KOPT-K1 (cell line): ENCODE measurements at regions not wholly inside any gene's neighbourhood (a gene's known extent, or its start where the extent isn't known, plus 50 kb on each side); places are given as distances from the start of the nearest gene placed in this dataset.

ENCODE experiments used
- H3K27ac ChIP-seq: fragments of 200-600 bp; sonication (generic); 2 replicates; pipeline ENCODE4 v1.5.1; 2016; ENCODE audit warnings: antibody characterized with exemption, mild to moderate bottlenecking, low read depth, low read length; ENCODE audit not compliant: poor library complexity, severe bottlenecking
- H3K36me3 ChIP-seq: fragments of 200-600 bp; sonication (generic); 2 replicates; pipeline ENCODE4 v1.5.1; 2017; ENCODE audit warnings: antibody characterized with exemption, mild to moderate bottlenecking, low read length, moderate library complexity; ENCODE audit not compliant: insufficient read depth
- H3K9me3 ChIP-seq: fragments of 200-600 bp; sonication (generic); 2 replicates; pipeline ENCODE4 v1.5.1; 2017; ENCODE audit warnings: antibody characterized with exemption, low read length, mild to moderate bottlenecking; ENCODE audit not compliant: insufficient read depth, poor library complexity, severe bottlenecking

DNA sequence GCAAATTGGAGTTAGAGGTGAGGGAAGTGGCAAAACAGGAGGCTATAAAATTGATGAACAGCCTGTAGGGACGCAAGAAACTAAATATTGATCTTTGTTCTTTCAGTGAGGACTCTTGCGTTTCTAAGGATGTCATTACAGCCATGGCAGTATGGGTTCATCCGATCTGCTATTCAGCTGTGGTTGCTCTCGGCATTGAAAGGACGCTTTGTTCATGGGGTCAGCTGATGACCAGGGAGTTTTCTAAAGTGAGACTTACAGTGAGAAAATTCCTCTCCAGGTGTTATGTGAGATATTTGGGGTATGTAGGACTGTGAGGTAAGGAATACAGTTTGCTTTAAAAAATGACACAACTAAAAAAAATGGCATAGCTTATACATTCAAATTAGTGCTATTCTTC, 52.7 kb upstream of the PELI1 start:
- Histone ChIP-seq H3K36me3 (no peaks in the 10 kb centered on the region), H3K9me3 (no peaks in the 10 kb centered on the region), H3K27ac (no peak overlapping the region)

DNA sequence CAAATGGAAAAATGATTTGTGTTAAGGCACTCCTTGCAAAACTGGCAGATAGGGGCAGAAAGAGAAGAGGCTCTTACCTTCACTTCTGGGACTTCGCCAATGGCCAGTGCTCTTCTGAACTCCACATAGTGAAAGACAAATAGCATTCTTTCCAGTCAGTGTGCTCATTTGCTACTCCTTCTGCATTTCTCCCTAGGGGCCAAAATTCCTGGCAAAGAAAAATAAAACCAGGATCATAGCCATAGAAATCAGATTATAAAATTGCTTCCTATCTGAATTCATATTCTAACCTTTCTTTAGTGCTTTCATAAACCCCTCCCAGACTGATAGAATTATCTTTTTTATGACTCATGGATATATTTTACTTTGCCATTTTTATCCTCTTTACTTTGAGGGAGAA, 56.9 kb upstream of the PELI1 start:
- Histone ChIP-seq H3K27ac (no peak overlapping the region), H3K36me3 (no peaks in the 10 kb centered on the region), H3K9me3 (no peaks in the 10 kb centered on the region)

DNA sequence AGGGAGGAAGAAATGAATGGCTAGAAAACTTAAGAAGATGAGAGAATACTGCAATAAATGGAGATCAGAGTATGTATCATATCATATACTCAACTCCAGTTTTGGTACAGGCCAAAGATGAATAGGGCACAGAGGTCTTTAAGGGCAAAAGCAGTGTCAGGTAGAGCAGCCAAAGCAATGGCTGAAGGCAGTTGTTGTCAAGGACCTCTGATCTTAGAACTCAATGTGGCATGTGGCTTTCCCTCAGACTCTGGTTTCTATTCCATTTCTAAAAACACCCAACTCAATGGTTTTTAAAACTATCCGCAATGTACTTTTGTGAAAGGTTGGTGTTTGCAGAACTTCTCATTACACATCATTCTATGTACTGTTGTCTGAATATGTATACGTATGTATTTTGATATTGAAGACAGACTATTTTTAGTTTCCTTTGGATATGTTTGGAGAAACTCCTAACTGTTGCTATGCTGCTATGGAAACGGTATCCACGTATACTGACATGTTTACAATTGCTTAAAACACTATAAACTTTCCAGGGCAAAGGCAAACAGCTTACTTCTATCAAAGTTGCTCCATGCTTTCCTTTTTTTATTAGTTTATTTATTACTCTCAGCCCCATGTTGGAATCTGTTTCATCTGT, 58.1 kb upstream of the PELI1 start:
- no peak overlapping the region for H3K27ac ChIP-seq

DNA sequence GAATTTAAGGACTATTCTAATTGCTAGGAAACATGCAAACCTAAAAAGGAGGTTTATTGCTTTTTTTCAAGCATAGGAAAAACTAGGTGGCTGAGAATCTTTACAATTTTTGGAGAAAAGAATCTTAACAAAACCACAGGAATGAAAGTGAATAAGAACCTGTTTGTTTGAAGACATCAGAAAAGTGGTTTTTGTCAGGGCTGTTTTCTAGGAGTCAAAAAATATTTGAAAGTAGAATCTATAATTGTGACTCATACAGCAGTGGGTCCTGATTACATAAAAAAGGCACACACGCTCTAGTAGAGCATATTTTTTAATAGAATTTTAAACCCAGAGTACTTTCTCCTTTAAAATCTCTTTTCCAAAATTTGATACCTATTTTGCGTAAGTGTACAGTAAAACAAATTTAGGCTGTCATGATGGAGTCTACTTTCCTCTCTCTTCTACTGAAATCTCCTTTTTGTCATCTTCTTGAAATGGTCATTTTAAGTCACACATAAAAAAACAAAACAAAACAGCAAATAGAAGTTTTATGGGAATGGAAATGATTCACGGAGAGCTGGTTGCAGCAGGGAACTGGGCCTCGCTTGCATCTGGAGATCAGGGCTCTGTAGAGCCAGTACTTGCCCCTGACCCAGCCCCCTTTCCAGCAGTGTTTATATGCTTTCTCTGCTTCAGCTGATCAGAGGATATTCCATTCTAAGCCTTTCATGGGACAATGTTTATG, 59.1 kb upstream of the PELI1 start:
- Histone ChIP-seq H3K27ac (no peak overlapping the region), H3K9me3 (no peaks in the 10 kb centered on the region)

More for the DNA sequence above, 58.1 kb upstream of the PELI1 start:
- no peaks in the 10 kb centered on the region for H3K9me3 ChIP-seq
- no peaks in the 10 kb centered on the region for H3K36me3 ChIP-seq

DNA sequence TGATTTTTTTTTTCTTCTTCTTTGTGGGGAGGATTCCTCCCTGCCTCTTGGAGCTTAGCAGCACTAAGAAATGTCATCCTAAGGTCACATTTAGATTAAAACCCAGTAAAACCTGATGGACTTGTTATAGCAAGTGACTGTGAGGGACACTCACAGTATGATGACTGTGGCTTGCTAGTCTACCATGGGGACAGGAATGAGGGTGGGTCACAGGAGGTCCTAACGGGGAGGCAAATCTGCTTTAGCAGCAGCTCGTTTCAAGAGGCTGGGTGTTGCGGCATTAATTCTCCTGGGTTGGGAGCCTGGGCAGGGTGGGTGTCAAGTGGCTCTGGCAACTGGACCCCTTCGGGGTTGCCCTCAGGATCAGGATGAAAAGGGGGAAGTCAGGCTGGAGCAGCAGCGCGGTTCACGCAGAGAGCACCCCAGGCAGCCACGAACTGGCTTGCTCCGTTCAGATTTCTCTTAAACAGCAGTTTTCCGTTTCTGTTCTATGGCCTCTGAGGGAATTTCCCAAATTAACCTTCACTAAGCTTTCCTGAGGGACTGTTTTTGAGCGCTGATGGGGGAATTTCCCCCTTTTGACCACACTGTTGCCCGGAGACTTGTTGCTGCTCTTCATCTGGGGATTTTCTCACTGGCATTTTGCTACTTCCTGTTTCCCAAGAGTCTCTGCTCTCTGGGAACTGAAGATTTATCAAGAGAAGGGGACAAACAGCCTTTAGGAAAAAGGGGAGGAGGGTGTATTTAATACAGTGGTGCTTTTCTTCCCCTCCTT, 59.8 kb upstream of the PELI1 start:
- no peaks in the 10 kb centered on the region for H3K36me3 ChIP-seq
- H3K9me3 ChIP-seq: no peaks in the 10 kb centered on the region
- no peak overlapping the region for H3K27ac ChIP-seq

More for the DNA sequence above, 59.1 kb upstream of the PELI1 start:
- no peaks in the 10 kb centered on the region for H3K36me3 ChIP-seq

DNA sequence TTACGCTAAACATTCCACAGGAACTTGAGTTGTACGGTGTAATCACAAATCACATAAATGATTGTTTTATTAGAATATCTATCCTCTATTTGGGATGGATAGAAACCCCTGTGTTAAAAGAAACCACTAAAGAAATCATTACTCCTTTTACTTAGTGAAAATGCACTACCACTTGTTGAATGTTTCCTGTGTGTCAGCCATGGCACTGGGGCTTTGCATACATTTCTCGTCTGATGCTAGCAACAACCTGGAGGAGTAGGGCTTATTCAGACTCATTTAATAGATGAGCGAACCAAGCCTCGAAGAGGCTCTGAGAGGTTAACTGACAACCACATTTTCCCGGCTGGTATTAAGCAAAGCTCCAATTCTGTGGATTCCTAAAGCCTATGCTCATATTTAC, 60.5 kb upstream of the PELI1 start:
- no peaks in the 10 kb centered on the region for H3K36me3 ChIP-seq
- no peaks in the 10 kb centered on the region for H3K9me3 ChIP-seq
- H3K27ac ChIP-seq: no peak overlapping the region

DNA sequence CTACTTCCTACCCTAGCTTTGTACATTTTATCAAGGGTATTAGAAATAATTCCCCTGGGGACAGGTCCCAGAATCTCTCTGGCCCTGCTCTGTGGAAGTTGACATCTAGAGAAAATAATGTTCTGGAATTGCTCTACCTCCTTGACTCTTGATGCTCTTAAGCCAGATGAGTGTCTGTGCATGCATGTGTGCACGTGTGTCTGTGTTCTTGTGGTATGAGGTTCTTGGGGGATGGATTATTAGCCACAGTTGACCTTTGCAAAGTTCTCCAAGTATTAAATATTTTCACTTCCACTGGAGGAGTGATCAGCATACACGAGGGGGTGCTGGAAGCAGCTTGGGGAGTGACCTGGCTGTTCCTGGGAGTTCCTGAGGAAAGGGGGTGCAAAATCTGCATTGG, 61.2 kb upstream of the PELI1 start:
- Histone ChIP-seq H3K27ac (no peak overlapping the region), H3K9me3 (no peaks in the 10 kb centered on the region), H3K36me3 (no peaks in the 10 kb centered on the region)

DNA sequence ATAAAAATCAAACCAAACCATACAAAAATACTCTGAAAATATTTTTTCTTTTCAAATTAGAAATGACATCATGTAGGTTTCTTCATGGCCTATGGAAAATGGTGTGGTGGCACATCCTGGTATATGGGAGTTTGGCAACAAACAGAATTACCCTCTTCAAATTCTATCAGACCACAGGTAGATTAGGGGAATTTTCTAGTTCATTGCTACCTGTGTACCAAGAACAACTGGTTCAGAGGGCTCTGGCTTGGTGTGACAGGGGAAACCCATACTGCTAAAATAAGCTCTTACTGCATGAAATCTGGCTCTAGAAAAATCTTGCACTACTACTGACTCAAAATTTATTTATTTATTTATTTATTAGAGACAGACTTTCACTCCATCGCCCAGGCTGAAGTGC, 63.4 kb upstream of the PELI1 start:
- Histone ChIP-seq H3K36me3 (no peaks in the 10 kb centered on the region), H3K9me3 (no peaks in the 10 kb centered on the region), H3K27ac (no peak overlapping the region)

DNA sequence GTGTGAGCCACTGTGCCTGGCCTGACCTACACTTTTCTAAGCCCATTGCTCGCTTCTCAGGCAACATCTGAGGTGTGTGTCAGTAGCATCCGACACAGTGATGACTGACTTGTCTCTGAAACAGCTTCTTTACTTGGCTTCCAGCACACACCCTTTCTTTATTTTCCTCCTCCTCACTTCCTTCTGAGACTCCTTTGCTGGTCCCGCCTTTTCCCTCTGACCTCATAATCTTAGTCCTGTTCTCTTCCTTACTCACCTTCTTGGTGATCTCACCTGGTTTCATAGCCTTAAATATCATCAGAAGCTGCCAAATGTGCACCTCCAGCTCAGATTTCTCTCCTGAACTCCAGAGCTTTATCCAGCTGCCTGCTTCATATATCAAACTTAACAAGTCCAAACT, 66.6 kb upstream of the PELI1 start:
- Histone ChIP-seq H3K36me3 (no peaks in the 10 kb centered on the region), H3K9me3 (no peaks in the 10 kb centered on the region), H3K27ac (no peak overlapping the region)

DNA sequence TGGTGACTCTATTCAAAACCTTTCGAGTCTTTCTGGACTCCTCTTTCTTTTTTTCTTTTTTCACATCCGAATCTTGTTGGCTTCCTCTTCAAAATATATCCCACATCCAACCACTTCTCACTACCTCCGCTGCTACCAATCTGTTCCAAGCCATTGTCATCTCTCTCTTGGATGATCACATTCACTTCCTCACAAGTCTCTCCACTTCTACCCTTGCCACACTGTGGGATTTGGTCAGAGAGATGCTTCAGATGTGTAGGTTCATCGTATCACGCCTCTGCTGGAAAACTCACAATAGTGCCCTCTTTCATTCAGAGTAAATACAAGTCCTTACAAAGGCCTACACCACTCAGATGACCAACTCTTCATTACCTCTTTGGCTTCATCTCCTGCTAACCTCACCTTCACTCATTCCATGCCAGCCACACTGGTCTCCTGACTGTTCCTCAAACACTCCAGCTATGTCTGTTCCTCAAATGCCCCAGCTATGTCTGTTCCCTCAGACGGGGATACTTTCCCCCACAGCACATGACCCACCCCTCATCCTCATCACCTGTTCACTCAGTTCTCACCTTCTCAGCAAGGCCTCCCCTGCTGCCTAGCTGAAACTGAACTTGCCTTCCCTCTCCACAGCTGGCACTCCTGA, 67.2 kb upstream of the PELI1 start:
- no peaks in the 10 kb centered on the region for H3K36me3 ChIP-seq
- no peak overlapping the region for H3K27ac ChIP-seq

DNA sequence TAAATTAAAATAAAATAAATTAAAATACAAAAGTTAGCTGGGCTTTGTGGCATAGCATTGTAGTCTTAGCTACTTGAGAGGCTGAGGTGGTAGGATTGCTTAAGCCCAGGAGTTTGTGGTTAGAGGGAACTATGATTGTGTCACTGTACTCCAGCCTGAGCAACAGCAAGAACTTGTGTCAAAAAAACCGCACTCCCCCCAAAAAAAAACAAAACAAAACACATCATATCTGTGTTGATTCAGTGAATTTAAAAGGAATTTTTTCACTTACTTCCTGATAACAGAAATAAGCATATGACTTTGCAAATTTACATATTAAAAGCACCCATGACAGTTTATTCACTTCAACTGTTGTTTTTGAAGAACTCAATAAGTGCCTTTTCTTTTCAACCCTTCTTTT, 68.1 kb upstream of the PELI1 start:
- no peaks in the 10 kb centered on the region for H3K36me3 ChIP-seq
- H3K27ac ChIP-seq: no peak overlapping the region
- no peaks in the 10 kb centered on the region for H3K9me3 ChIP-seq

More for the DNA sequence above, 67.2 kb upstream of the PELI1 start:
- H3K9me3 ChIP-seq: no peaks in the 10 kb centered on the region

DNA sequence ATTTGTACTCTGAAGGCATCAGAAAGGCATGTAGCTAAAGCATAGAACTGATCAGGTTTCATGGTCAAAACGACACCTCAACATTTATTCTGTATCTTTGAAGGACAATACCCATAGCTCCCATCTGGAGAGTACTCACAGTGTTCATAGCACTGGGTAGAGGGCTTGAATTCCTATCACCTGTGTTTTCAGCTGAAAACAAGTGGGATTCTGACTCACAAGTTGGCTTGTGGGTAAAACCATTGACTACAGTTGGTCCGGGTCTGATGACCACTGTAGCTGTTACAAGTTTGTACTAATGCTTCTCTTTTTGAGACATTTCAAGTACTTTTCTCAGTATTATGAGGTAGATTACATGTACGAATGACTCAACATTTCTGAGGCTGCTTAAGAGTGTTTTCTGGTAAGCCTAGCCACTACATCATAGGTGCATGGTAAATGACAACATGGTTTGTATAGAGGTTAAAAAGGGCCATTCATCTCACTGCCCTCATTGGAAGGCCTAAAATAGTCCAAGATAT, 68.6 kb upstream of the PELI1 start:
- no peak overlapping the region for H3K27ac ChIP-seq
- no peaks in the 10 kb centered on the region for H3K36me3 ChIP-seq
- no peaks in the 10 kb centered on the region for H3K9me3 ChIP-seq

DNA sequence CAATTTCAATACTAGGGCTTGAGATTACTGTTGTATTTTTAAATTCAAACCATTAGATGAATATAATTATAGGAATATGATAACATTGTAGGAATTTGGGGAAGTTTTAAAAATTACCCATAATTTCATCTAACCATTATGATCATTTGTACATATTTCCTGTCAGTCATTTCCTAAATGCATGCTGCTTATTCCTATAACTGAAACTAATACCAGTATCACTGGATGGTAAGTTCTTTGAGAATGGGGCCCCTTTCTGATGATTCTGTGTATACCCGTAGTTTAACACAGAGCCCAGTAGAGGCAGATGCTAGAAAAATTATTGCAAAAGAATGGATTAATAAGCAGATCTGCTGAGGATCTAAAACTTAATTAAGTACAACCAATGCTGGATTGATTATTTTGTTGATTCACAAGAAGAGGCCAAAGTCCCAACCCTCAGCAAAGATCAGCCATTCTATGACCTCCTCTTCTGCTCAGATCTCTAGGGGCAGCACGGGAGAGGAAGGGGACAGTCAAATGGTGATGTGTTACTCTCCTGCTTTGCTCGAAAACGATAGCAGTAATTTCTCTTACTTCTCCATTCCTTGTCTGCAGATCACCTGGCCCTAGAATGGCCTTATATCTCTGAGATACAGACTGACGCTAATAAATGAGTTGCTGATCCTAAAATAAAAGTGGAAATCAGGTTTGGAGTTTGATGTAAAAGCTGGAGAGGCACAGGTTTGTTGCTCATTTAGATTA, 69.5 kb upstream of the PELI1 start:
- H3K36me3 ChIP-seq: no peaks in the 10 kb centered on the region
- H3K9me3 ChIP-seq: no peaks in the 10 kb centered on the region
- no peak overlapping the region for H3K27ac ChIP-seq

DNA sequence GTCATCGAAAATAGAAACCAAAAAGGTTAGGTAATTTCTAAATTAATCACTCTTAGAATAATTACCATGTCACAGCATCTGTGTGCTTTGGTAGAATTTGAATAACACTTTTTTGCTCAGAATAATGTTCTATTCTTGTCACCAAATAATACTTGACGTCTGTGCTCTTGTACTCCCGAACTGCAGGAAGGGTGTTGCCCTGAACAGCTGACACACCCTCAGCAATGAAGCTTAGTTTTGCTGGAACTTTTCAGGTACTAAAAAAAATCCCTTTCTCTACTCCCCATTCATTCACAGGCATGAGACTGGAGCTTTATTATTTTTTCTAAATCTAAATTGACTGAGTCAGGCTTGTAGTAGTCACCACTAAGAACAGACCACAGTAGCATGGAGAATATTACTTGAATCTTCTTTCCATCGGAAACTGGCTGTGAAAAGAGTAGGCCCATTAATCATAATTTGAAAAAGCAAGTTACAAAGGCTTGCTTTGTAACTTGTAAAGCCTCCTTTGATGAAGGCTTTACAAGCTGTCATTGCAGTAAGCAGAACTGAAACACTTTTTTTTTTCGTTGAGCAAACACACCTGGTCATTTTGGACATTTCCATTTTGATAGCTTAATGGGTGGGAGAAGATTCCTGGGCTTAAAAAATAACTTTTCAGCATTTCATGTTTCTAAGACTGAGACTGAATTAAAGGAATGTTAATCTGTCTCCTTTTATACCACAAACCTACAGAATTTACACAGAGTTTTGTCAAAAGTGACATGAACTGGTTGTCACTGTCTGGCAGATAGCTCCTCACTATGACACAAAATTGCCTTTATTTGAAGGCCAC, 70.3 kb upstream of the PELI1 start:
- H3K9me3 ChIP-seq: no peaks in the 10 kb centered on the region
- no peak overlapping the region for H3K27ac ChIP-seq

More for the DNA sequence above, 70.3 kb upstream of the PELI1 start:
- H3K36me3 ChIP-seq: no peaks in the 10 kb centered on the region
